DND-41 (cell line): ENCODE measurements at regions not wholly inside any gene's neighbourhood (a gene's known extent, or its start where the extent isn't known, plus 50 kb on each side); places are given as distances from the start of the nearest gene placed in this dataset.
"Not testable (repeated sequence)": the region's sequence is repeated elsewhere in the genome, so short reads cannot be mapped to it uniquely, and the experiment has no call there.

ENCODE experiments used
- ATAC-seq: fragments of 200-7000 bp; cut with Tn5 transposase; 3 replicates; pipeline ENCODE4 v1.9.1; 2021; ENCODE audit warnings: low read depth; ENCODE audit not compliant: insufficient read depth
- DNase-seq: peaks from one replicate; pipeline ENCODE4 v3.0.0-alpha.2; 2020
- H2AFZ ChIP-seq: 2 replicates; pipeline ENCODE4 v1.6.0; 2012; ENCODE audit warnings: low read depth, low read length
- H3K27ac ChIP-seq: 2 replicates; pipeline ENCODE4 v1.5.1; 2012; ENCODE audit warnings: low read length, inconsistent platforms
- H3K27me3 ChIP-seq: fragments of 200-600 bp; sonication (generic); 2 replicates; pipeline ENCODE4 v1.6.0; 2012; ENCODE audit warnings: low read length, mild to moderate bottlenecking, inconsistent platforms; ENCODE audit not compliant: insufficient read depth, poor library complexity
- H3K36me3 ChIP-seq: 2 replicates; pipeline ENCODE4 v1.5.1; 2012; ENCODE audit warnings: low read length, inconsistent platforms; ENCODE audit not compliant: insufficient read depth
- H3K4me1 ChIP-seq: 2 replicates; pipeline ENCODE4 v1.5.1; 2012; ENCODE audit warnings: mild to moderate bottlenecking, low read length; ENCODE audit not compliant: insufficient read depth
- H3K4me2 ChIP-seq: 2 replicates; pipeline ENCODE4 v1.6.0; 2012; ENCODE audit warnings: mild to moderate bottlenecking, moderate library complexity, low read length, inconsistent platforms; ENCODE audit not compliant: insufficient read depth
- H3K4me3 ChIP-seq, 2 experiments: fragments of 200-600 bp in 1 of 2; shearing (Covaris generic) in 1 of 2; 2 replicates each; pipeline ENCODE4 v1.5.1; 2012 to 2016; ENCODE audit warnings: inconsistent platforms in 2 of 2, low read length in 2 of 2, mild to moderate bottlenecking in 2 of 2, low read depth in 1 of 2, moderate library complexity in 1 of 2
- H3K79me2 ChIP-seq: 2 replicates; pipeline ENCODE4 v1.6.0; 2012; ENCODE audit warnings: low read length, inconsistent platforms; ENCODE audit not compliant: insufficient read depth
- H3K9ac ChIP-seq: 2 replicates; pipeline ENCODE4 v1.6.0; 2012; ENCODE audit warnings: low read depth, mild to moderate bottlenecking, inconsistent platforms, low read length, moderate library complexity
- H3K9me3 ChIP-seq: 2 replicates; pipeline ENCODE4 v1.5.1; 2012; ENCODE audit warnings: low read length, moderate library complexity, mild to moderate bottlenecking, inconsistent platforms; ENCODE audit not compliant: insufficient read depth, severe bottlenecking
- H4K20me1 ChIP-seq: 2 replicates; pipeline ENCODE4 v1.6.0; 2012; ENCODE audit warnings: low read length; ENCODE audit not compliant: insufficient read depth
- CTCF ChIP-seq: IDR thresholded peaks from 2 replicates; pipeline ENCODE4 v1.5.1; 2012; ENCODE audit warnings: borderline replicate concordance, low read length, moderate library complexity, mild to moderate bottlenecking; ENCODE audit not compliant: poor library complexity, severe bottlenecking; ENCODE audit errors: extremely low read depth
- EZH2 ChIP-seq: IDR thresholded peaks from 3 replicates; pipeline ENCODE4 v1.6.1; 2012; ENCODE audit warnings: borderline replicate concordance, low read depth, mild to moderate bottlenecking, moderate library complexity, low read length, inconsistent platforms; ENCODE audit not compliant: severe bottlenecking

GRCh38 chr2:16755442-16755841, 89.8 kb upstream of the CYRIA start:
- Histone ChIP-seq H3K79me2 (no peaks in the 10 kb centered on the region), H4K20me1 (no peaks in the 10 kb centered on the region), H3K4me3 (no peak overlapping the region), H3K4me1 (no peaks in the 10 kb centered on the region), H3K4me2 (no peak overlapping the region), H2AFZ (no peak overlapping the region), H3K9me3 (no peaks in the 10 kb centered on the region), H3K27me3 (no peaks in the 10 kb centered on the region), H3K9ac (no peak overlapping the region), H3K27ac (no peak overlapping the region), H3K36me3 (no peaks in the 10 kb centered on the region)
- ATAC-seq: no peak
- DNase-seq: no peak
- TF ChIP-seq CTCF (no peak), EZH2 (no peak)

- ATAC-seq, H3K27me3 ChIP-seq, H3K4me1 ChIP-seq, H3K4me2 ChIP-seq, H3K9ac ChIP-seq, H4K20me1 ChIP-seq, DNase-seq, H3K79me2 ChIP-seq, H3K9me3 ChIP-seq, H3K4me3 ChIP-seq, H3K36me3 ChIP-seq, H3K27ac ChIP-seq, H2AFZ ChIP-seq: not testable (repeated sequence)
These were observed 87.4 kb upstream of the CYRIA start for GRCh38 chr2:16753025-16753424.

- not testable (repeated sequence) for H2AFZ ChIP-seq, H3K4me3 ChIP-seq, DNase-seq, ATAC-seq, H3K27ac ChIP-seq, H3K4me2 ChIP-seq, H3K27me3 ChIP-seq, H4K20me1 ChIP-seq, H3K4me1 ChIP-seq, H3K79me2 ChIP-seq, H3K9ac ChIP-seq, H3K9me3 ChIP-seq, H3K36me3 ChIP-seq
These were observed 85.2 kb upstream of the CYRIA start for GRCh38 chr2:16750925-16751214.

- Histone ChIP-seq H3K4me3 (no peak overlapping the region), H3K27me3 (no peaks in the 10 kb centered on the region), H3K4me1 (no peaks in the 10 kb centered on the region), H3K4me2 (no peak overlapping the region), H3K36me3 (no peaks in the 10 kb centered on the region), H3K79me2 (no peaks in the 10 kb centered on the region), H4K20me1 (no peaks in the 10 kb centered on the region), H3K27ac (no peak overlapping the region), H2AFZ (no peak overlapping the region), H3K9me3 (no peaks in the 10 kb centered on the region), H3K9ac (no peak overlapping the region)
- no peak for ATAC-seq
- TF ChIP-seq CTCF (no peak), EZH2 (no peak)
- DNase-seq: no peak
These were observed 84.7 kb upstream of the CYRIA start for GRCh38 chr2:16750175-16750924.

- not testable (repeated sequence) for H3K27ac ChIP-seq, H3K4me2 ChIP-seq, H2AFZ ChIP-seq, H3K9me3 ChIP-seq, H3K36me3 ChIP-seq, H3K9ac ChIP-seq, H3K27me3 ChIP-seq, H3K4me1 ChIP-seq, H3K4me3 ChIP-seq, ATAC-seq, H3K79me2 ChIP-seq, H4K20me1 ChIP-seq, DNase-seq
These were observed 83.1 kb upstream of the CYRIA start for GRCh38 chr2:16748511-16749266.
